NCI-H2081 treated with DMSO at 0.1 percent for 48 hours (cell line): ENCODE measurements at regions not wholly inside any gene's neighbourhood (a gene's known extent, or its start where the extent isn't known, plus 50 kb on each side); places are given as distances from the start of the nearest gene placed in this dataset.
"Not testable (repeated sequence)": the region's sequence is repeated elsewhere in the genome, so short reads cannot be mapped to it uniquely, and the experiment has no call there.

Experiments
- DNase-seq: peaks from one replicate; lab custom pipeline; 2025; lab: John Stamatoyannopoulos, UW

- DNase-seq: no peak
These were observed 164.4 kb upstream of the JARID2 start for GRCh38 chr6:15081447-15081846.

DNA sequence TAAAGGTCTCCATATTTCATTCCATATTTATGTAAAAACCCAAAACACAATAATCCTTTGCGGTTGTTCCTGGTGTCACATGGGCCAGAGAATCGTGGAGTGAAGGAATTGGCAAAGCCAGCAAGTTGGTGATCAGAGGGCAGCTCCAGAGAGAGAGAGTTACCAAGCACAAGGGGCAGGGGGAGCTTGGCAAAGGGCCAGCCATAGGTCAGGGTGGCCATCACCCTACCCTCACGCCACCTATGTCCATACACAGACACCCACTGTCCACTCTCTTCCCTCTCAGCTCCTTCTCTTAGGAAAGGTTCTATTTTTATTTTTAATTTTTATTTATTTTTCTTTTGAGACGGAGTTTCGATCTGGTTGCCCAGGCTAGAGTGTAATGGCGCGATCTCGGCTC, 163.2 kb upstream of the JARID2 start:
- DNase-seq: no peak

DNA sequence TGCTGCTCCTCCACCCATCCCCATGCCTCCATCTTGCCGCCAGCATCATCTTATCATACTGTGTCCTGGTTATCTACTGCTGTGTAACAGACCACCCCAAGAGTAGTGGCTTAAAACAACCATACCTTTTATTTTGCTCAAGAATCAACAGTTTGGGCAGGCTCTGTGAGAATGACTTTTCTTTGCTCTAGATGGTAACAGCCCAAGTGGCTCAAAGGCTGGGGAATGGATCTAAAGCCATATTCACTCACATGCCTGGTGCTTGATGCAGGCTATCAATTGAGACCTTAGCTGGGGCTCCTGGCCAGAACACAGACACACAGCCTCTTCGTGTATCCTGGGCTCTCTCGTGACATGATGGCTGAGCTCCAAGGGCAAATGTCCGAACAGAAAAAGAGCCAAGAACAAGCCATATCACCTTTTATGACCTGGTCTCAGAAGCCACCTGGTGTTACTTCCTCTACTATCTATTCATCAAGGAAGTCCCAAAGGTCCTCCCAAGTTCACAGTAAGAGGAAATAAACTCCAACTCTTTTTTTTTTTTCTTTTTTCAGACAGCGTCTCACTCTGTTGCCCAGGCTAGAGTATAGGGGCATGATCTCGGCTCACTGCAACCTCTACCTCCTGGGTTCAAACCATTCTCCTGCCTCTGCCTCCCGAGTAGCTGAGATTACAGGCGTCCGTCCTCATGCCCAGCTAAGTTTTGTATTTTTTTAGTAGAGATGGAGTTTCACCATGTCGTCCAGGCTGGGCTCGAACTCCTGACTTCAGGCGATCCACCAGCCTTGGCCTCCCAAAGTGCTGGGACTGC, 159.3 kb upstream of the JARID2 start:
- no peak for DNase-seq

- DNase-seq: no peak
These were observed 158.7 kb upstream of the JARID2 start for GRCh38 chr6:15087186-15087589.

- no peak for DNase-seq
These were observed 156.8 kb upstream of the JARID2 start for GRCh38 chr6:15088904-15089568.

- no peak for DNase-seq
These were observed 156.2 kb upstream of the JARID2 start for GRCh38 chr6:15089569-15090144.

- no peak for DNase-seq
These were observed 155.7 kb upstream of the JARID2 start for GRCh38 chr6:15090145-15090579.

DNA sequence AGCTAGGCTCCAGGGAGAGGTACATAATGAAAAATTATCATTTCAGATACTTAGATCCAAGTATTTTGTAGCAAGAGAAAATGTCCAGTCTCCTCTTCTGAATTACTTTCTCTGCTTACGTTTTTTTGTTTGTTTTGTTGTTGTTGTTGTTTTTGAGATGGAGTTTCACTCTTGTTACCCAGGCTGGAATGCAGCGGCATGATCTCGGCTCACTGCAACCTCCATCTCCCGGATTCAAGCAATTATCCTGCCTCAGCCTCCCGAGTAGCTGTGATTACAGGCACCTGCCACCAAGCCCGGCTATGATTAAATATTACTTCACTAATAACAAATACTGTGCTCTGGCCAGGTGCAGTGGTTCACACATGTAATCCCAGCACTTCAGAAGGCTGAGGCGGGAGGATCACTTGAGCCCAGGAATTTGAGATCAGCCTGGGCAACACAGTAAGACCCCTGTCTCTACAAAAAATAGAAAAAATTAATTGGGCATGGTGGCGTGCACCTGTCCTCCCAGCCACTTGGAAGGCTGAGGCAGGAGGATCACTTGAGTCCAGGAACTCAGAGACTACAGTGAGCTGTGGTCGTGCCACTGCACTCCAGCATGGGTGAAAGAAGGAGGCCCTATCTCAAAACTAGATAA, 155.0 kb upstream of the JARID2 start:
- no peak for DNase-seq

GRCh38 chr6:15096894-15097837, 148.7 kb upstream of the JARID2 start:
- DNase-seq: no peak

GRCh38 chr6:15101130-15101529, 144.7 kb upstream of the JARID2 start:
- no peak for DNase-seq

GRCh38 chr6:15102241-15102640, 143.6 kb upstream of the JARID2 start:
- no peak for DNase-seq

DNA sequence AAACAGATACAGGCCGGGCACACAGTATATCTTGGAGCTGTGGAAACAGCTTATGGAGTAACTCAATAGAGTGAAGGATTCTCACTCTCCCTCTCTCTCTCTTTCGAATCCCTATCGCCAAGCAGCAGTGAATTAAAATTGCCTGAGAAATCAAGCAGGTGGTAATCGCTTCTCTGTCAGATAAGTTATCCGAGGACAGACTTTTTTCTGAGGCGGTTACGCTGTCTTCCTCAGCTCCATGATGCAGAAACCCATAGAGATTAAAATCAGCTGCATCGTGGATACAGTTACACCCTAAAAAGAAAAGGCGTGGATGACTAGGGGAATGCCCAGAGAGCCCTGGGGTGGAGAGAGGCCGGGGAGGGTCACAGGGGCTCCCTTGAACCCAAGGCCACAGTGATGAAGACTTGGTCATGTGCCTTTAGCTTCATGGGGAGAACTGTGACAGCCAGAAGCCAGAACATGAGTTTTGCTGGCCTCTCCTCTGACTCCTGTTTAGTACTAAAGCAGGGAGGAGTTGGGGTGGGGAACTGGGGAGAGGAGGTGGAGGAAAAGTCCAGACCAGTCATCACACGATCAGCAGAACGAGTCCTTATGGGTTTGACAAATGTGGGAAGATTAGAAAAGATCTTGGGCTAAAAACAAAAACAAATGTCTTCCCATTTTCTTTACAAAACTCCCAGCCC, 138.8 kb upstream of the JARID2 start:
- no peak for DNase-seq

DNA sequence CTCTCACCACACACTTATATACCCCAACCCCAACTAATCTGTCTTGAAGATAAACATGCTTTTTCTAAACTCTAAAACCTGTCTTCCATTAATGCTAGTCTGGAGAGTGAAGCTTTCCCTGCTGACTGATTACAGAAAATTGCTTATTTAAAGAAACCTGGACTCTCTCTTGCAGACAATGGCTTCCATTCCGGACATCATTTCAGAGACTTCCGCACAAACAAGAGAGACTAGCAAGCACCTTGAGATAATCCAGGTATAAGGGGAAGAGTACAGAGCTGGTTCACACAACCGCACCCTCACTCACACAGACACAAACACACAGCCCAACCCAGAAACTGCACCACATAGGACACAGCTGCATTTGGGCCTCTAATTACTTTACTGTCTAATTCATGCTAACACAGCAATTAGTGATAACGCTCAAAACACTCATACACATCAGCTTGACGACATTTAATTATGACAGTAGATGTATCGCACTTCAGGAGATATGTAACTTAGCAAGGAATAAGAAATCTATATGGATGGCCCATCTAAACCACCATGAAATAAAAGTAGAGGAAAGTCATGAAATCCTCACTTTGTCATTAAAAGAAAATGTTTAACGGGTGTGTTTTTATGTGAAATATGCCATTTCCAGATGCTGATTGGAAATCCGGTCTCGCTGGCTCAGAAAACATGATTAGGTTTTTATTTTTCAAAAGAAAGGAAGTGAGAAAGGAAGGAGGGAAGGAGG, 138.1 kb upstream of the JARID2 start:
- no peak for DNase-seq

GRCh38 chr6:15108383-15108715, 137.5 kb upstream of the JARID2 start:
- DNase-seq: no peak

DNA sequence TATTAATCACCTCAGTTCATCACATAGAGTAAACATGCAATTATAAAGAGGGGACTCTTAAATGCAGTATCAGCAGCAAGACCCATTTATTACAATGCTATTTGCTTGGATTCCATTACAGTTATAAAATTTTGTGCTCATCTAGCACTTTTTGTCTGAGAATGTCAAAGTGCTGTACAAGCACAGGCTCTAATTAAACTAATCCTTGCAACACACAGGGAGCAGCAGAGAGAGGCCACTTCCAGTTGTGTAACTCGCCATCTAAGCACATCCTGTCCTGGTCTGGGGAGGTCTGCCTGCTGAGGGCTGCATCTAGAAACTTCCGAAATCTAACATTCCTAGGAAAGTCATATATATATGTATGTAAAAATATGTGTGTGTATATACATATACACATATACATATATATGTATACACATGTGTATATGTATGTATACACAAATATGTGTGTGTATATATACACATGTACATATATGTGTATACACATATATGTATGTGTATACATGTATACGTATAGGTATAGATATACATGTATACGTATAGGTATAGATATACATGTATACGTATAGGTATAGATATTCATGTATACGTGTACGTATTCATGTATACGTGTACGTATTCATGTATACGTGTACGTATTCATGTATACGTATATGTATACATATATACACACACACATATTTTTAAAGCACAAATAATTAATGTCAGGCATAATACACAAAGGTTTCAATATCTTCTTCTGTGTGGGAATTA, 136.4 kb upstream of the JARID2 start:
- no peak for DNase-seq

DNA sequence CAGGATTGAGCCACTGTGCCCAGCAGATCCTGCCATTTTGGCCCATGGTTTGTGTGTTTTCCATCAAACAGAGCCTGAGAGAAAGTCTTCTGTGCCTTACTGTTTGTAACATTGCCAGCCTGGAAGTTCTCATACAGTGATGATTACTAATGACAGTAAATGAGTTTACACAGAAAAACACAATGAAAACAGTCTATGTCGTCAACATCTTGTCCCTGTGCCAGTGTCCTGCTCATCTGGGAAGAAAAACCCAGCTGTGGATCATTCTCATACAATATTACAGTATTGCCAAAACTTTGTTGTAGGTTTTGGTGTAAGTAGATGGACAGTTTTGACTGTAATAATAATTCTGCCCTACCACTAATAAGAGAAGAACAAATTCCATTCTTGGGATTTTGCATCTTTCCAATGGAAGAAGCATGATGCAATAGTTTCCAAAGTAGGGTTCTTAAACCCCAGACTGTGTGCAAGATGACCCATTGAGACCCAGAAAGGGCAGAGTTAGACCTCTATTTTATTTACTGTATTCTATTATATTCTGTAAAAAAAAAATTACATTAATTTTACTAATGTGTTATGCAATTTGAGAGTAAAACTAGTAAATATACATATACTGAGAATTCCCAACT, 135.0 kb upstream of the JARID2 start:
- no peak for DNase-seq

- DNase-seq: not testable (repeated sequence)
These were observed 134.3 kb upstream of the JARID2 start for GRCh38 chr6:15111576-15111975.

- DNase-seq: no peak
These were observed 132.3 kb upstream of the JARID2 start for GRCh38 chr6:15113587-15113986.

DNA sequence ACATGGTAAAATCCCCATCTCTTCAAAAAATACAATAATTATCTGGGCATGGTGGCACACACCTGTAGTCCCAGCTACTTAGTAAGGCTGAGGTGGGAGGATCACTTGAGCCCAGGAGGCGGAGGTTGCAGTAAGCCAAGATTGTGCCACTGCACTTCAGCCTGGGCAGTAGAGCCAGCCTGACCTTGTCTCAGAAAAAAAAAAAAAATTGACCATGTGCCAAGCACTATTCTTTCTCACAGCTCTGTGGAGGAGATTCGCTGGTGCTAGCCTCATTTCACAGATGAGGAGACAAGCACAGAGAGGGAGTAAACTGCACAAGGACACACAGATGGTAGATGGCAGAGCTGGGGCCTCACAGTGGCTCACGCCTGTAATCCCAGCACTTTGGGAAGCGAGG, 131.8 kb upstream of the JARID2 start:
- DNase-seq: no peak
